ENCODE measurements at regions not wholly inside any gene's neighbourhood (a gene's known extent, or its start where the extent isn't known, plus 50 kb on each side); places are given as distances from the start of the nearest gene placed in this dataset.
A peak's percentile ranks its signal among the peaks of the same experiment; 100 is the strongest.

DNA sequence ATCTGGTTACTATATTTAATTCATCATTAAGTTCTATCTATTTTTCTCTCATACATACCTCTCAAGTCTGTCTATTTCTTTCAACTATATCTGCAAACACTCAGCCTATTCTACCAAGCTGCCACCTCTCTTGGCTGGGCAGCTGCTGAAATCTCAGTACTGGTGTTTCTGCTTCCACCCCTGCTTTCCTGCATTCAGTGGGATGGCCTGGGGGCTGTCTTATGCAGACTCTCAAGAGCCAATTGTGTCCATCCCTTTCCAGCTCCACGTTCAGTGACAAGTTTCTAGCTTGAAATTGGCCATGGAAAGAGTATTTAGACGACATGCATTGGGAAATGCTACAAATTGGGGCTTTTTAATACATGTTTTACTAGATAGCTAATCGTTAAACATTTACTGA is 378.4 kb upstream of the DPPA4 start:
- intact Hi-C loops (cut with DNase I), result no loop called here
- Histone ChIP-seq H3K27me3 (no peaks in the 10 kb centered on the region), H3K36me3 (no peaks in the 10 kb centered on the region), H3K4me3 (no peak overlapping the region), H3K4me1 (no peaks in the 10 kb centered on the region), H3K27ac (no peak overlapping the region), H3K9me3 (no peaks in the 10 kb centered on the region)
- no peak for DNase-seq (ENCODE audit: low spot score in 2 of 2)
- TF ChIP-seq CTCF (IDR thresholded peaks at IDR 0.05), result no peak

DNA sequence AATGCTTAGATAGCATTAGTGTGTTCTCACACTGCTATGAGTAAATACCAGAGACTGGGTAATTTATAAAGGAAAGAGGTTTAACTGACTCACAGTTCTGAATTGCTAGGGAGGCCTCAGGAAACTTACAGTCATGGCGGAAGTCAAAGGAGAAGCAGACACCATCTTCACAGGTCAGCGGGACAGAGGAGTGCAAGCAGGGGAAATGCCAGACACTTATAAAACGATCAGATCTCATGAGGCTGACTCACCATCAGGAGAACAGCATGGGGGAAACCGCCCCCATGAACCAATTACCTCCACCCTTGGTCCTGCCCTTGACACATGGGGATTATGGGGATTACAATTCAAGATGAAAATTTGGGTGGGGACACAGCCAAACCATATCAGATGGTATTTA is 381.5 kb upstream of the DPPA4 start:
- TF ChIP-seq CTCF (IDR thresholded peaks at IDR 0.05), result no peak
- Histone ChIP-seq H3K27me3 (no peaks in the 10 kb centered on the region), H3K9me3 (no peaks in the 10 kb centered on the region), H3K4me3 (no peak overlapping the region), H3K4me1 (no peaks in the 10 kb centered on the region), H3K27ac (no peak overlapping the region), H3K36me3 (no peaks in the 10 kb centered on the region)
- no peak for DNase-seq (ENCODE audit: low spot score in 2 of 2)
- intact Hi-C loops (cut with DNase I), result no loop called here

DNA sequence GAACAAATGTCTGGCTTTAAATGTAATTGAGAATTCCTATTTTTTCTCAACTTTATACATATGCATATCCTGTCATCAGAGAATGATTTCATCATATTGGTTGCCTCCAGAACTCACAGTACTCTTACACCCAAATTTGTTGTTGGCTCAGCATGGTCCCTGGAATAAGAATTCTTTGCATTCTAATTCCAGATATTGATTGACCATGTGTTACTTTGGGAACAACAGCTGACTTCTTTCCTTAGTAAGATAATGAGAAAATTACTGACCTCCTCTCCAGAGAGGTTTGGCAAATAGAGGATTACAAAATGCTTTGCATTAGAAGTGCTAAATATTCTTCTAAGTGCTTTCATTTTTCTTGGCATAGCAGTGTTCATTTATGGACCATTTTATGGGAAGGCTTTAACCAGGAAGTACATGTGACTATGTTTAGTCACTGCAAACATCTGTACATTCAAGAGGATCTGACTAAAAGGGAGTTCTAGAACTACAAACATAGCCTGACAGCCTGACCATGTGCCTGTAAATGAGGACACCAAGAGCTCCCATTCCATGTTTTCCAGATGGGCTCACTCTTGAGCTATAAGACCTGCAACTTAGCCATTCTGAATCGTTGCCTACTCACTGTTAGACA is 391.6 kb upstream of the DPPA4 start:
- no peaks in the 10 kb centered on the region for H3K27me3 ChIP-seq
- H3K27ac ChIP-seq, result no peak overlapping the region
- H3K9me3 ChIP-seq, result no peaks in the 10 kb centered on the region
- no peaks in the 10 kb centered on the region for H3K36me3 ChIP-seq
- DNase-seq (ENCODE audit: low spot score in 2 of 2), result no peak
- no peaks in the 10 kb centered on the region for H3K4me1 ChIP-seq
- H3K4me3 ChIP-seq, result no peak overlapping the region
- TF ChIP-seq CTCF (IDR thresholded peaks at IDR 0.05), result no peak
- intact Hi-C loops (cut with DNase I), result no loop called here

DNA sequence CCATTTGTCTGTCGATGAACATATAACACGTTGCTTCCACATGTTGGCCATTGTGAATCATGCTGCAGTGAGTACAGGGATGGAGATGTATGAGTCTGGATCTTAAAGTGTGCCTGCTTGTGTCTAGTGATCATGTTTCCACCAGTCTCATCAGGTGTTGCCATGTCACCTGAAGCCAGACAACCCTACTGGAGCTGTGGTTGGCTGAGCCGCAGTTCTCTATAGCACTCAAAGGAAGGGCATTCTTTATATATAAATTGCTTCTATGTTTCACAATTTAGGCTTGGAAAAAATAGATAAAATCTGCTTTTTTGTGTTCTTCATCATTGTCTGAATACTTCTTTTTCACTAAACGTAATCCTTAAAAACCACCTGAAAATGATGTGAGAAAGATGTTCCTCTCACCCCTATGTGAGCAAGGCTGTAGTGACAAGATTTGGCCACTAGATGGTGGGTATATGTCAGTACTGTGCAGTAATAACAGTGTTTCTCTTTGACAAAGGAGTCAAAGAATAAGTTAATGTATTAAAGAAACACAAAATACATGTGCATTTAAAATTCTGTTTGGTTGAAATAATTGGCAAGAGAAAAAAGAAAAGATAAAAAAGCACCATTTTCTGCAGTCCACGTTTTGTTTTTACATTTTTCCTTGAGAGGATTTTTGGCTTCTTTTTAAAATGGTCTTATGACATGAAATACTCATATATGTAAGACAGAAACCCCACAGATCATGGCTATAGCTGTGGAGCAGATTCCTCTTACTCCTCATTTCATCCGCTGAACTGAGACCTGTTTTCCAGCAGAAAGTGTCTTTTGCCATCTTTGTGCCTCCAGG is 394.5 kb upstream of the DPPA4 start:
- H3K27me3 ChIP-seq, result no peaks in the 10 kb centered on the region
- H3K27ac ChIP-seq, result no peak overlapping the region
- peak; percentile 66 to 84 (median 76) for TF ChIP-seq CTCF (IDR thresholded peaks at IDR 0.05)
- no peak overlapping the region for H3K4me3 ChIP-seq
- peak in 1 of 2 donors; percentile 67 for DNase-seq (ENCODE audit: low spot score in 2 of 2)
- no peaks in the 10 kb centered on the region for H3K36me3 ChIP-seq
- H3K9me3 ChIP-seq, result no peaks in the 10 kb centered on the region
- H3K4me1 ChIP-seq, result no peaks in the 10 kb centered on the region
- intact Hi-C loops (cut with DNase I), result loop anchor here (5.0 to 10.0 kb wide), 3 partner anchors 583 to 1603 kb away; no protein-coding TSS in a partner anchor

GRCh38 chr3:109743981-109744380 is 406.6 kb upstream of the DPPA4 start:
- H3K9me3 ChIP-seq, result no peaks in the 10 kb centered on the region
- intact Hi-C loops (cut with DNase I), result no loop called here

More at GRCh38 chr3:109743981-109744380, 406.6 kb upstream of the DPPA4 start:
- no peak for DNase-seq (ENCODE audit: low spot score in 2 of 2)
- no peak for TF ChIP-seq CTCF (IDR thresholded peaks at IDR 0.05)
- Histone ChIP-seq H3K36me3 (no peaks in the 10 kb centered on the region), H3K4me1 (no peaks in the 10 kb centered on the region), H3K27me3 (no peaks in the 10 kb centered on the region), H3K27ac (no peak overlapping the region), H3K4me3 (no peak overlapping the region)
